ENCODE measurements at regions not wholly inside any gene's neighbourhood (a gene's known extent, or its start where the extent isn't known, plus 50 kb on each side); places are given as distances from the start of the nearest gene placed in this dataset.

GRCh38 chr12:65565601-65566560, 258.4 kb upstream of the HMGA2 start:
- Mint-ChIP-seq H3K4me1 (peaks cover 47% of the 10 kb centered on the region), H3K27ac (peak overlapping the region; percentile 87), H3K4me3 (peak overlapping the region; percentile 3), H3K27me3 (ENCODE audit: low read depth) (no peaks in the 10 kb centered on the region), H3K9me3 (no peaks in the 10 kb centered on the region), H3K36me3 (no peaks in the 10 kb centered on the region)
- no peak for DNase-seq (ENCODE audit: low spot score in 2 of 2, unreplicated experiment in 2 of 2)
- TF ChIP-seq, protein P1, sequence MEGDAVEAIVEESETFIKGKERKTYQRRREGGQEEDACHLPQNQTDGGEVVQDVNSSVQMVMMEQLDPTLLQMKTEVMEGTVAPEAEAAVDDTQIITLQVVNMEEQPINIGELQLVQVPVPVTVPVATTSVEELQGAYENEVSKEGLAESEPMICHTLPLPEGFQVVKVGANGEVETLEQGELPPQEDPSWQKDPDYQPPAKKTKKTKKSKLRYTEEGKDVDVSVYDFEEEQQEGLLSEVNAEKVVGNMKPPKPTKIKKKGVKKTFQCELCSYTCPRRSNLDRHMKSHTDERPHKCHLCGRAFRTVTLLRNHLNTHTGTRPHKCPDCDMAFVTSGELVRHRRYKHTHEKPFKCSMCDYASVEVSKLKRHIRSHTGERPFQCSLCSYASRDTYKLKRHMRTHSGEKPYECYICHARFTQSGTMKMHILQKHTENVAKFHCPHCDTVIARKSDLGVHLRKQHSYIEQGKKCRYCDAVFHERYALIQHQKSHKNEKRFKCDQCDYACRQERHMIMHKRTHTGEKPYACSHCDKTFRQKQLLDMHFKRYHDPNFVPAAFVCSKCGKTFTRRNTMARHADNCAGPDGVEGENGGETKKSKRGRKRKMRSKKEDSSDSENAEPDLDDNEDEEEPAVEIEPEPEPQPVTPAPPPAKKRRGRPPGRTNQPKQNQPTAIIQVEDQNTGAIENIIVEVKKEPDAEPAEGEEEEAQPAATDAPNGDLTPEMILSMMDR (IDR thresholded peaks at IDR 0.05; ENCODE audit: unreplicated experiment) = no peak

- DNase-seq (ENCODE audit: low spot score in 2 of 2, unreplicated experiment in 2 of 2) = no peak
- Mint-ChIP-seq H3K4me3 (no peak overlapping the region), H3K4me1 (peaks cover 43% of the 10 kb centered on the region), H3K9me3 (no peaks in the 10 kb centered on the region), H3K27ac (peak overlapping the region; percentile 85), H3K36me3 (no peaks in the 10 kb centered on the region), H3K27me3 (ENCODE audit: low read depth) (no peaks in the 10 kb centered on the region)
- TF ChIP-seq, protein P1 (IDR thresholded peaks at IDR 0.05; ENCODE audit: unreplicated experiment) = no peak
Measured at GRCh38 chr12:65566751-65567150, 257.5 kb upstream of the HMGA2 start.

- DNase-seq (ENCODE audit: low spot score in 2 of 2, unreplicated experiment in 2 of 2) = no peak
- Mint-ChIP-seq H3K4me3 (no peak overlapping the region), H3K4me1 (peaks cover 40% of the 10 kb centered on the region), H3K27ac (no peak overlapping the region), H3K36me3 (no peaks in the 10 kb centered on the region), H3K9me3 (no peaks in the 10 kb centered on the region), H3K27me3 (ENCODE audit: low read depth) (no peaks in the 10 kb centered on the region)
- TF ChIP-seq, protein P1 (IDR thresholded peaks at IDR 0.05; ENCODE audit: unreplicated experiment) = no peak
Measured at GRCh38 chr12:65567820-65568219, 256.5 kb upstream of the HMGA2 start.

DNA sequence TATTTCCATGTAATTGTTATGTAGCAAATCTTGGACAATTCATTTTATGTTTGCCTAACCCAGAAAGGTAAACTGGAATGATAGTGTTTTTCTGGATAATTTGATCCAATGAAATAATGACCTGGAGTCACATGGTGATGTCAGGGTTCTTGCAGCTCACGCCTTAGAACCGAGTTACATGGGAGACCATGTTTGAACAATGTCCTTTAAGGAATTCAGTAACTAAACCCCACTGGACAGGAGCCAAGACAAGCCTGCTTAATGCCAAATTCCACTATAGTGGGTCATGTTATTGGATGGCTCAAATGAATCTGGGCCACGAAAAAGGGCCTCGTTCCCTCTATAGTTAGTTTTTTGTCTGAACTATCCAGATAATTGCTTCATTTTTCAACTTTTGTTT, 255.8 kb upstream of the HMGA2 start:
- Mint-ChIP-seq H3K4me1 (peaks cover 40% of the 10 kb centered on the region), H3K9me3 (peaks cover 6% of the 10 kb centered on the region), H3K36me3 (peaks cover 5% of the 10 kb centered on the region), H3K27me3 (ENCODE audit: low read depth) (no peaks in the 10 kb centered on the region), H3K4me3 (no peak overlapping the region), H3K27ac (peak overlapping the region; percentile 23)
- TF ChIP-seq, protein P1 (IDR thresholded peaks at IDR 0.05; ENCODE audit: unreplicated experiment) = no peak
- DNase-seq (ENCODE audit: low spot score in 2 of 2, unreplicated experiment in 2 of 2) = no peak

GRCh38 chr12:65570451-65571130, 253.7 kb upstream of the HMGA2 start:
- H3K36me3 Mint-ChIP-seq = peaks cover 10% of the 10 kb centered on the region
- H3K4me1 Mint-ChIP-seq = peaks cover 31% of the 10 kb centered on the region
- H3K9me3 Mint-ChIP-seq = peaks cover 23% of the 10 kb centered on the region
- no peaks in the 10 kb centered on the region for H3K27me3 Mint-ChIP-seq (ENCODE audit: low read depth)
- DNase-seq (ENCODE audit: low spot score in 2 of 2, unreplicated experiment in 2 of 2) = no peak
- no peak overlapping the region for H3K27ac Mint-ChIP-seq
- no peak overlapping the region for H3K4me3 Mint-ChIP-seq
- TF ChIP-seq, protein P1 (IDR thresholded peaks at IDR 0.05; ENCODE audit: unreplicated experiment) = no peak

Data from mesothelial cell of epicardium (in vitro differentiated cells).